Neural cell (in vitro differentiated cells): ENCODE measurements at regions not wholly inside any gene's neighbourhood (a gene's known extent, or its start where the extent isn't known, plus 50 kb on each side); places are given as distances from the start of the nearest gene placed in this dataset.

Experiments used
- H2AFZ ChIP-seq: fragments of 200-600, 300-800 bp; sonication (generic), shearing (Covaris generic); 2 replicates; pipeline ENCODE4 v1.6.0; 2014; ENCODE audit warnings: low read depth, mild to moderate bottlenecking, antibody characterized with exemption, low read length, moderate library complexity
- H3F3A ChIP-seq: fragments of 200-600 bp; shearing (Covaris generic); 2 replicates; pipeline ENCODE4 v1.6.1; 2016; ENCODE audit warnings: mild to moderate bottlenecking, moderate library complexity, mixed read lengths, antibody characterized with exemption, low read length; ENCODE audit not compliant: insufficient read depth, poor library complexity, severe bottlenecking
- H3K27ac ChIP-seq: fragments of 200-600, 300-800 bp; sonication (generic), shearing (Covaris generic); 2 replicates; pipeline ENCODE4 v1.5.1; 2014; ENCODE audit warnings: mild to moderate bottlenecking, low read length, moderate library complexity
- H3K27me3 ChIP-seq: fragments of 300-800, 200-600 bp; sonication (generic), shearing (Covaris generic); 2 replicates; pipeline ENCODE4 v1.6.0; 2014; ENCODE audit warnings: mild to moderate bottlenecking, low read depth, low read length, moderate library complexity; ENCODE audit not compliant: insufficient read depth
- H3K36me3 ChIP-seq: fragments of 300-800, 200-600 bp; sonication (generic), shearing (Covaris generic); 2 replicates; pipeline ENCODE4 v1.5.1; 2014; ENCODE audit warnings: mild to moderate bottlenecking, antibody characterized with exemption, low read length, moderate library complexity; ENCODE audit not compliant: insufficient read depth
- H3K4me2 ChIP-seq: fragments of 300-800, 200-600 bp; sonication (generic), shearing (Covaris generic); 2 replicates; pipeline ENCODE4 v1.6.0; 2014; ENCODE audit warnings: mild to moderate bottlenecking, low read length
- H3K4me3 ChIP-seq: fragments of 300-800, 200-600 bp; sonication (generic), shearing (Covaris generic); 2 replicates; pipeline ENCODE4 v1.5.1; 2014; ENCODE audit warnings: mild to moderate bottlenecking, low read length, moderate library complexity
- H3K79me2 ChIP-seq: fragments of 200-600 bp; shearing (Covaris generic); replicated peaks from 2 replicates; pipeline ENCODE4 v1.6.0; 2014; ENCODE audit warnings: mild to moderate bottlenecking, low read length, moderate library complexity; ENCODE audit not compliant: insufficient read depth
- H3K9ac ChIP-seq: fragments of 300-800, 200-600 bp; sonication (generic), shearing (Covaris generic); 2 replicates; pipeline ENCODE4 v1.6.1; 2016; ENCODE audit warnings: mild to moderate bottlenecking, low read length, mixed read lengths
- H3K9me2 ChIP-seq: fragments of 200-600 bp; shearing (Covaris generic); 2 replicates; pipeline ENCODE4 v1.6.1; 2016; ENCODE audit warnings: mild to moderate bottlenecking, low read length, mixed read lengths; ENCODE audit not compliant: insufficient read depth
- H3K9me3 ChIP-seq: fragments of 200-600, 300-800 bp; sonication (generic), shearing (Covaris generic); 2 replicates; pipeline ENCODE4 v1.6.1; 2016; ENCODE audit warnings: mild to moderate bottlenecking, mixed run types, low read length, moderate library complexity, mixed read lengths
- H4K20me1 ChIP-seq: fragments of 200-600 bp; shearing (Covaris generic); 2 replicates; pipeline ENCODE4 v1.6.1; 2016; ENCODE audit warnings: mild to moderate bottlenecking, mixed run types; ENCODE audit not compliant: insufficient read depth
- EP300 ChIP-seq: fragments of 450-650 bp; conservative IDR thresholded peaks from 2 replicates; pipeline ENCODE4 v1.6.1; 2014; ENCODE audit warnings: antibody characterized with exemption, mild to moderate bottlenecking, moderate library complexity; ENCODE audit not compliant: poor library complexity, severe bottlenecking
- EZH2 ChIP-seq: fragments of 200-600, 300-800 bp; shearing (Covaris generic), sonication (generic); IDR thresholded peaks from 2 replicates; pipeline ENCODE4 v1.6.1; 2014; ENCODE audit warnings: antibody characterized with exemption, low read length, borderline replicate concordance, mild to moderate bottlenecking; ENCODE audit not compliant: insufficient read depth, poor library complexity, severe bottlenecking
- MXI1 ChIP-seq: fragments of 450-650 bp; conservative IDR thresholded peaks from 2 replicates; pipeline ENCODE4 v1.6.1; 2014; ENCODE audit warnings: antibody characterized with exemption, mild to moderate bottlenecking; ENCODE audit not compliant: poor library complexity, severe bottlenecking
- POLR2AphosphoS5 ChIP-seq: IDR thresholded peaks from 2 replicates; pipeline ENCODE4 v1.6.1; 2012
- RAD21 ChIP-seq: fragments of 450-650 bp; conservative IDR thresholded peaks from 2 replicates; pipeline ENCODE4 v1.6.1; 2014; ENCODE audit warnings: antibody characterized with exemption, mild to moderate bottlenecking, moderate library complexity
- SMC3 ChIP-seq: fragments of 450-650 bp; conservative IDR thresholded peaks from 2 replicates; pipeline ENCODE4 v1.6.1; 2014; ENCODE audit warnings: antibody characterized with exemption, mild to moderate bottlenecking, moderate library complexity; ENCODE audit not compliant: poor library complexity
- TAF1 ChIP-seq: IDR thresholded peaks from 2 replicates; pipeline ENCODE4 v1.6.1; 2012; ENCODE audit warnings: low read depth
- TF ChIP-seq, protein P1 (sequence below): fragments of 450-650 bp; IDR thresholded peaks from 2 replicates; pipeline ENCODE4 v1.5.1; 2014; ENCODE audit warnings: antibody characterized with exemption, mild to moderate bottlenecking, moderate library complexity; ENCODE audit not compliant: poor library complexity, severe bottlenecking
- TF ChIP-seq, protein P2 (sequence below): IDR thresholded peaks from 2 replicates; pipeline ENCODE4 v1.6.1; 2012; ENCODE audit warnings: borderline replicate concordance

DNA sequence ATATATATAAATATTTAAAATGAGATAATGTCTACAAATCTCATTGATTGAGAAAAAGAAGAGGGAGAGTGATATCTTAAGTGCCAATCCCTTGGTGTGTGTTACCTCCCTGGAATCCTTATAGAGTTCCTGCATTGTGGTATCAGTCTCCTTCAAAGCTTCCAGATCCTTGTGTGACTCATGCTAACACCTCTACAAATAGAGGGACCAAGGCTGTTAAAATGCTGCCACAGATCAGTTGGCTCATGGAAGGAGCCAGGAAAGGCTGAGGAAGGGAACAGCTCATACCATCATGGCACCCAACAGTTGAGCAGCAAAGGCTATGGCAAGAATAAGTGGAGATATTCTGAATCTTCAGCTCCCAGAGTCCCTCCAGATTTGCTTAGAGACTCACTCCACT lies 163.6 kb upstream of the ISX start:
- Histone ChIP-seq H3K9me3 (no peaks in the 10 kb centered on the region), H3K79me2 (no peaks in the 10 kb centered on the region), H3K4me2 (no peak overlapping the region), H3K9ac (no peak overlapping the region), H3K27me3 (no peaks in the 10 kb centered on the region), H4K20me1 (no peaks in the 10 kb centered on the region), H3K9me2 (no peaks in the 10 kb centered on the region), H3F3A (no peaks in the 10 kb centered on the region), H3K36me3 (no peaks in the 10 kb centered on the region), H2AFZ (no peak overlapping the region), H3K4me3 (no peak overlapping the region), H3K27ac (no peak overlapping the region)
- TF ChIP-seq TAF1: no peak
- TF ChIP-seq MXI1: no peak
- TF ChIP-seq, protein P1, sequence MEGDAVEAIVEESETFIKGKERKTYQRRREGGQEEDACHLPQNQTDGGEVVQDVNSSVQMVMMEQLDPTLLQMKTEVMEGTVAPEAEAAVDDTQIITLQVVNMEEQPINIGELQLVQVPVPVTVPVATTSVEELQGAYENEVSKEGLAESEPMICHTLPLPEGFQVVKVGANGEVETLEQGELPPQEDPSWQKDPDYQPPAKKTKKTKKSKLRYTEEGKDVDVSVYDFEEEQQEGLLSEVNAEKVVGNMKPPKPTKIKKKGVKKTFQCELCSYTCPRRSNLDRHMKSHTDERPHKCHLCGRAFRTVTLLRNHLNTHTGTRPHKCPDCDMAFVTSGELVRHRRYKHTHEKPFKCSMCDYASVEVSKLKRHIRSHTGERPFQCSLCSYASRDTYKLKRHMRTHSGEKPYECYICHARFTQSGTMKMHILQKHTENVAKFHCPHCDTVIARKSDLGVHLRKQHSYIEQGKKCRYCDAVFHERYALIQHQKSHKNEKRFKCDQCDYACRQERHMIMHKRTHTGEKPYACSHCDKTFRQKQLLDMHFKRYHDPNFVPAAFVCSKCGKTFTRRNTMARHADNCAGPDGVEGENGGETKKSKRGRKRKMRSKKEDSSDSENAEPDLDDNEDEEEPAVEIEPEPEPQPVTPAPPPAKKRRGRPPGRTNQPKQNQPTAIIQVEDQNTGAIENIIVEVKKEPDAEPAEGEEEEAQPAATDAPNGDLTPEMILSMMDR: no peak
- TF ChIP-seq EP300: no peak
- TF ChIP-seq EZH2: no peak
- TF ChIP-seq, protein P2, sequence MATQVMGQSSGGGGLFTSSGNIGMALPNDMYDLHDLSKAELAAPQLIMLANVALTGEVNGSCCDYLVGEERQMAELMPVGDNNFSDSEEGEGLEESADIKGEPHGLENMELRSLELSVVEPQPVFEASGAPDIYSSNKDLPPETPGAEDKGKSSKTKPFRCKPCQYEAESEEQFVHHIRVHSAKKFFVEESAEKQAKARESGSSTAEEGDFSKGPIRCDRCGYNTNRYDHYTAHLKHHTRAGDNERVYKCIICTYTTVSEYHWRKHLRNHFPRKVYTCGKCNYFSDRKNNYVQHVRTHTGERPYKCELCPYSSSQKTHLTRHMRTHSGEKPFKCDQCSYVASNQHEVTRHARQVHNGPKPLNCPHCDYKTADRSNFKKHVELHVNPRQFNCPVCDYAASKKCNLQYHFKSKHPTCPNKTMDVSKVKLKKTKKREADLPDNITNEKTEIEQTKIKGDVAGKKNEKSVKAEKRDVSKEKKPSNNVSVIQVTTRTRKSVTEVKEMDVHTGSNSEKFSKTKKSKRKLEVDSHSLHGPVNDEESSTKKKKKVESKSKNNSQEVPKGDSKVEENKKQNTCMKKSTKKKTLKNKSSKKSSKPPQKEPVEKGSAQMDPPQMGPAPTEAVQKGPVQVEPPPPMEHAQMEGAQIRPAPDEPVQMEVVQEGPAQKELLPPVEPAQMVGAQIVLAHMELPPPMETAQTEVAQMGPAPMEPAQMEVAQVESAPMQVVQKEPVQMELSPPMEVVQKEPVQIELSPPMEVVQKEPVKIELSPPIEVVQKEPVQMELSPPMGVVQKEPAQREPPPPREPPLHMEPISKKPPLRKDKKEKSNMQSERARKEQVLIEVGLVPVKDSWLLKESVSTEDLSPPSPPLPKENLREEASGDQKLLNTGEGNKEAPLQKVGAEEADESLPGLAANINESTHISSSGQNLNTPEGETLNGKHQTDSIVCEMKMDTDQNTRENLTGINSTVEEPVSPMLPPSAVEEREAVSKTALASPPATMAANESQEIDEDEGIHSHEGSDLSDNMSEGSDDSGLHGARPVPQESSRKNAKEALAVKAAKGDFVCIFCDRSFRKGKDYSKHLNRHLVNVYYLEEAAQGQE: no peak
- no peak for TF ChIP-seq RAD21
- TF ChIP-seq POLR2AphosphoS5: no peak
- TF ChIP-seq SMC3: no peak

DNA sequence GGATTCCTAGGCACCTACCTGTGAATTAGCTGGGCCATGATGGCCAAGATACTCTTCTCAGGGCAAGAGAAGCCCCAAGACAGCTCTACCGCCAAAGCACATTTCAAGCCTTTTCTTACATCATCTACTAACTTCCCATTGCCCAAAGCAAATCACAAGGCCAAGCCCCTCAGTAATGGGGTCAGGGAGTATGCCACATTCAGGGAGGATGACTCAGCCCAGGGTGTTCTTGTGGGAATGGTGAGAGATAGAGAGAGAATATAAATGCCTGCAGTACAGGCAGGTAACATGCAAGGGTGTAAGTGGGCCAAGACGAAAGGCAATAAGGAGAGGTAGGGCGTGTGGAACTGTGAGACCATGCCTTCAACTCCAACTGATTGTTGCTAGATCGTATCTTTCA lies 162.5 kb upstream of the ISX start:
- Histone ChIP-seq H3K4me3 (no peak overlapping the region), H3K27ac (no peak overlapping the region), H3K9me2 (no peaks in the 10 kb centered on the region), H3K9me3 (no peaks in the 10 kb centered on the region), H3F3A (no peaks in the 10 kb centered on the region), H3K4me2 (no peak overlapping the region), H4K20me1 (no peaks in the 10 kb centered on the region), H2AFZ (no peak overlapping the region), H3K79me2 (no peaks in the 10 kb centered on the region), H3K27me3 (no peaks in the 10 kb centered on the region), H3K9ac (no peak overlapping the region), H3K36me3 (no peaks in the 10 kb centered on the region)
- TF ChIP-seq EP300 (no peak), SMC3 (no peak), RAD21 (no peak), EZH2 (no peak), POLR2AphosphoS5 (no peak), MXI1 (no peak), TAF1 (no peak)
- TF ChIP-seq, protein P1: no peak
- TF ChIP-seq, protein P2: no peak
